DMS153 treated with DMSO at 0.1 percent for 48 hours (cell line): ENCODE measurements at regions not wholly inside any gene's neighbourhood (a gene's known extent, or its start where the extent isn't known, plus 50 kb on each side); places are given as distances from the start of the nearest gene placed in this dataset.
"Not testable (repeated sequence)": the region's sequence is repeated elsewhere in the genome, so short reads cannot be mapped to it uniquely, and the experiment has no call there.

Source experiments
- DNase-seq: peaks from one replicate; lab custom pipeline; 2025; ENCODE audit not compliant: unreplicated experiment; lab: John Stamatoyannopoulos, UW

- DNase-seq: no peak
These were observed 63.9 kb downstream of the NFKBIZ start for GRCh38 chr3:101913168-101913567.

GRCh38 chr3:101917761-101918160 is 68.4 kb downstream of the NFKBIZ start:
- DNase-seq: not testable (repeated sequence)

- DNase-seq: not testable (repeated sequence)
These were observed 72.9 kb downstream of the NFKBIZ start for GRCh38 chr3:101922151-101922725.

- DNase-seq: not testable (repeated sequence)
These were observed 75.3 kb downstream of the NFKBIZ start for GRCh38 chr3:101924621-101925020.

GRCh38 chr3:101925124-101925523 is 75.8 kb downstream of the NFKBIZ start:
- DNase-seq: not testable (repeated sequence)

GRCh38 chr3:101925564-101925963 is 76.2 kb downstream of the NFKBIZ start:
- peak; percentile 71 for DNase-seq

- DNase-seq: no peak
These were observed 77.3 kb downstream of the NFKBIZ start for GRCh38 chr3:101926594-101927105.

GRCh38 chr3:101928890-101929289 is 79.6 kb downstream of the NFKBIZ start:
- no peak for DNase-seq

- no peak for DNase-seq
These were observed 81.8 kb downstream of the NFKBIZ start for GRCh38 chr3:101931081-101931480.

GRCh38 chr3:101932326-101933068 is 83.2 kb downstream of the NFKBIZ start:
- no peak for DNase-seq

GRCh38 chr3:101936419-101937356 is 87.4 kb downstream of the NFKBIZ start:
- DNase-seq: no peak

- DNase-seq: no peak
These were observed 89.0 kb downstream of the NFKBIZ start for GRCh38 chr3:101938262-101938847.

GRCh38 chr3:101939361-101940049 is 90.2 kb downstream of the NFKBIZ start:
- no peak for DNase-seq

GRCh38 chr3:101940521-101941317 is 91.4 kb downstream of the NFKBIZ start:
- DNase-seq: peak; percentile 10

GRCh38 chr3:101941318-101942040 is 92.2 kb downstream of the NFKBIZ start:
- no peak for DNase-seq

- no peak for DNase-seq
These were observed 93.0 kb downstream of the NFKBIZ start for GRCh38 chr3:101942356-101942755.

GRCh38 chr3:101943029-101943428 is 93.7 kb downstream of the NFKBIZ start:
- DNase-seq: no peak

GRCh38 chr3:101944308-101944707 is 95.0 kb downstream of the NFKBIZ start:
- no peak for DNase-seq

GRCh38 chr3:101945980-101946379 is 96.7 kb downstream of the NFKBIZ start:
- no peak for DNase-seq
